ENCODE measurements at regions not wholly inside any gene's neighbourhood (a gene's known extent, or its start where the extent isn't known, plus 50 kb on each side); places are given as distances from the start of the nearest gene placed in this dataset.

DNA sequence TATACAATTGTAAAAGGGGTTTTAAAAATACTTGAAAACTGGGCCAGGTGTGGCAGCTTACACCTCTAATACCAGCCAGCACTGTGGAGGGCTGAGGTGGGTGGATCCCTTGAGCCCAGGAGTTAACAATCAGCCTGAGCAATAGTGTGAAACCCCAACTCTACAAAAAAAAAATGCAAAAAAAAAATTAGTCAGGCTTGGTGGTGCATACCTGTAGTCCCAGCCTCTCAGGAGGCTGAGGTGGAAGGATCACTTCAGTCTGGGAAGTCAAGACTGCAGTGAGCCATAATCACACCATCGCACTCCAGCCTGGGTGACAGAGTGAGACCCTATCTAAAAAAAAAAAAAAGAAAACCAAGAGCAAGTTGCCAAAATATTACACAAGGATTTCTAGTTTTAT, 182.7 kb downstream of the UBE2E3 start:
- no peak overlapping the region for H3K4me3 ChIP-seq
- H3K4me2 ChIP-seq = no peak overlapping the region
- no peak for TF ChIP-seq Cebpa-rat (IDR thresholded peaks at IDR 0.05)
- peaks cover 9% of the 10 kb centered on the region; the same call in 1 of the 2 replicates for H3K36me3 ChIP-seq
- peaks cover 34% of the 10 kb centered on the region for H3K9me3 ChIP-seq
- H3K9ac ChIP-seq = no peak overlapping the region
- H4K20me1 ChIP-seq = no peaks in the 10 kb centered on the region
- H3K27ac ChIP-seq = no peak overlapping the region
- H3K27me3 ChIP-seq = no peaks in the 10 kb centered on the region
- H3K4me1 ChIP-seq = peaks cover 22% of the 10 kb centered on the region

DNA sequence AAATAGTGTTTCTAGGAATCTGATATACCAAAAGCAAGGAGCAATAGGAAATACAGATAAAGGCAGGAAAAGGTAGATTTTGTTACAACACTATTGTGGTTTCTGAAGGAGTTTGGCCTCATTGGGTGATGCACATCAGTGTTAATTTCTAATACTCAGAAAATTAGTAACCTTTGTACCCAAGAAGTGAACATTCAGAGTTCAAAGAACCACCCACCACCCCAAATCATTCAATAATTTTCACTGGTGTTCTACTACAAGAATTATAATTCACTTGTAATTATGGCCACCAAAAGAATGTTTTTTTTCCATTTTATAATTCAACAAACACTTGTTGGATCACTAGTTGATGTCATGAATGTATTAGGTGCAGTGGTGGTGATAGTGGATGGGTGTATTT, 183.3 kb downstream of the UBE2E3 start:
- Histone ChIP-seq H3K4me2 (no peak overlapping the region), H3K27ac (no peak overlapping the region)

DNA sequence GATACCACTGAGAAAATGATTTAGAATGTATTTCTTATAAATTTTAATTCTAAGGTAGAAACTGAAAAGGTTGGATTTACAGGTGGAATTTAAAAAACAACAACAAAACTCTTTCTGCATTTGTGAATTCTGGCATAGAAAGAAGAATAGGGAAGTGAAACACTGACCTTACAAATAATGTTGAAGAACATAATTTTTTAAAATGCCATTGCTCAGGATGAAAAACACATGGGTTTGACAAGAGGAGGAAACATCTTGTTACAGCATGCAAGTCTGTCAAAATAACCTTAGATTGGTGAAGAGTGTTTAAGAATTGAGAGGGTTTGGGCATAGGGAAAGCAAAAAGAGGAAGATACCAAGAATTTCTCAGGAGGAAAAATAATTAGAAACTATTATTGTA, 184.3 kb downstream of the UBE2E3 start:
- Histone ChIP-seq H3K27me3 (no peaks in the 10 kb centered on the region), H3K9me3 (peaks cover 33% of the 10 kb centered on the region), H3K4me1 (peaks cover 22% of the 10 kb centered on the region), H3K4me3 (peak overlapping the region; percentile 35; the same call in 1 of the 2 replicates), H3K4me2 (peak overlapping the region; percentile 74), H3K36me3 (peaks cover 9% of the 10 kb centered on the region; the same call in 1 of the 2 replicates), H4K20me1 (no peaks in the 10 kb centered on the region), H3K9ac (no peak overlapping the region), H3K27ac (no peak overlapping the region)
- no peak for TF ChIP-seq Cebpa-rat (IDR thresholded peaks at IDR 0.05)

More for the DNA sequence above, 183.3 kb downstream of the UBE2E3 start:
- Histone ChIP-seq H3K4me3 (no peak overlapping the region), H3K9me3 (peaks cover 33% of the 10 kb centered on the region), H3K4me1 (peaks cover 22% of the 10 kb centered on the region), H3K27me3 (no peaks in the 10 kb centered on the region), H3K36me3 (peaks cover 9% of the 10 kb centered on the region; the same call in 1 of the 2 replicates), H4K20me1 (no peaks in the 10 kb centered on the region), H3K9ac (no peak overlapping the region)
- TF ChIP-seq Cebpa-rat (IDR thresholded peaks at IDR 0.05) = no peak

DNA sequence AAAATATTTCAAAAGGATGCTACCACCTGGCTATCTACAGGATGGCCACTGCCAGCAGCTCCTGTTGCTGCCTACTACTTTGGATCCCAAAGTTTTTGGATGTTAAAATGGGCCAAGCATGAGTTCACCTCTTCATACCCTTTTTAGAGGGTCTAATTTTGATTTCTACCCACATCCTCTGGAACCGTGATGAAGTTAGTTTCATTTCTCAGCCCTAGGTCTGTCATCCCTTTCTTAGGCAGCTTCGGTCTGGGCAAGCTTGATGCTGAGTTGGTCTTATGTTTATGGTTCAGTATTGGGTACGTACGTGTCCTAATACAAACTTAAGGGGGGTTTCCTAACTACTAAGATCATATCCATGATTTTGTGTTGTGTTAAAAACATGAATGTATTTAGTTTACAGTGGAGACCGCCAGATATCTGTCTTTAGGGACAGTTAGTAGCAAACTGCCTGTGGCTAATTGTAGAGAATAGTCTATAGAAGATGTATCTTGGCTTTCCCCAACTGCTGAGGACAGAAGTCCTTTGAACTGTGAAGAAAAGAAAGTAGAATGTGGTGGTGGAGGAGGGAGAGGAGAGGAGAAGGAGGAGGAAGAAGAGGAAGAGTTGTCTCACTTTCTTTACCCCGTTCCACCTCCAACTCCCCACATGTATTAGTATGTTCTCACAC, 184.9 kb downstream of the UBE2E3 start:
- Histone ChIP-seq H3K4me2 (peak overlapping the region; percentile 74), H3K27ac (peak overlapping the region; percentile 57)

DNA sequence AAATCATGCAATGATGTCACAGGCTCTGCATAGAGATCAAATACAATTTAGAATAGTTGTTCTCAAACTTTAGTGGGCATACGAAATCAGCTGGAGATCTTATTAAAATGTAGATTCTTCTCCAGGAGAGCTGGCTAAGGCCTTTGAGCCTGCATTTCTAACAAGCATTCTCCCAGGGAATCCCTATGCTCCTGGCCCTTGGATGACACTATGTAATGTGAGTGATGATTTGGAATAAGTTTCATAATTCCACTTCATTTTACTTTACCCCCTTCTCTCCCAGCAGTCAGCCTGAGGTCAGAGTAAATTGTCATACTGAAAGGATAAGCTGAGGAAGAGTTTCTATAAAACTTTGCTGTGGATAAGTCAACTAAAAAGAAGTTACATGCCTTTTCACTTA, 189.1 kb downstream of the UBE2E3 start:
- no peak overlapping the region for H3K4me2 ChIP-seq
- H4K20me1 ChIP-seq = no peaks in the 10 kb centered on the region
- H3K9me3 ChIP-seq = peaks cover 27% of the 10 kb centered on the region
- H3K9ac ChIP-seq = no peak overlapping the region
- no peaks in the 10 kb centered on the region for H3K27me3 ChIP-seq
- no peak overlapping the region for H3K27ac ChIP-seq
- no peak overlapping the region for H3K4me3 ChIP-seq
- peaks cover 9% of the 10 kb centered on the region; the same call in 1 of the 2 replicates for H3K36me3 ChIP-seq
- no peak for TF ChIP-seq Cebpa-rat (IDR thresholded peaks at IDR 0.05)
- H3K4me1 ChIP-seq = peaks cover 19% of the 10 kb centered on the region

More for the DNA sequence above, 184.9 kb downstream of the UBE2E3 start:
- no peak for TF ChIP-seq Cebpa-rat (IDR thresholded peaks at IDR 0.05)
- Histone ChIP-seq H3K9ac (no peak overlapping the region), H3K27me3 (no peaks in the 10 kb centered on the region), H3K36me3 (peaks cover 9% of the 10 kb centered on the region; the same call in 1 of the 2 replicates), H3K4me1 (peaks cover 22% of the 10 kb centered on the region), H4K20me1 (no peaks in the 10 kb centered on the region), H3K9me3 (peaks cover 33% of the 10 kb centered on the region), H3K4me3 (peak overlapping the region; percentile 35; the same call in 1 of the 2 replicates)

DNA sequence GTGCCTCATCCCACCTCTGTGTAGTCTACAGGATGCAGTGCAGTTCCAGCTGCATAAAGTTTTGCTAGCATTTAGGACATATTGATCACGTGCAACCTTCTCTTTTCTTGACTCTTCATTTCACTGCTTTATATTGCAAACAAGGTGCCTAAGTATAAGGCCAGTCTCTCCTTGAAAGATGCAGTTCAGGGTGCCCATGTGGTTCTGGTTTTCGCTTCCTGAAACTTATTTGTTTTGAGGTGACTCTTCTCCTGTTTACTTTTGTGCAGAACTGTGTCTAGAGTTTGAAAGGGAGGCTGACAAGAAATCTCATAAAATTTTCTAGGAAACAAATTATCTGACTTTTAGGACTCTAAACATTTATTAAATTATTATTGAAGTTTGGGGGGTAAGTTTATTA, 189.9 kb downstream of the UBE2E3 start:
- H3K4me2 ChIP-seq = no peak overlapping the region
- no peaks in the 10 kb centered on the region for H3K27me3 ChIP-seq
- H3K9me3 ChIP-seq = peaks cover 27% of the 10 kb centered on the region
- no peak overlapping the region for H3K27ac ChIP-seq
- TF ChIP-seq Cebpa-rat (IDR thresholded peaks at IDR 0.05) = no peak
- H3K4me3 ChIP-seq = no peak overlapping the region
- peaks cover 9% of the 10 kb centered on the region; the same call in 1 of the 2 replicates for H3K36me3 ChIP-seq
- peaks cover 19% of the 10 kb centered on the region for H3K4me1 ChIP-seq
- H3K9ac ChIP-seq = no peak overlapping the region
- H4K20me1 ChIP-seq = no peaks in the 10 kb centered on the region

DNA sequence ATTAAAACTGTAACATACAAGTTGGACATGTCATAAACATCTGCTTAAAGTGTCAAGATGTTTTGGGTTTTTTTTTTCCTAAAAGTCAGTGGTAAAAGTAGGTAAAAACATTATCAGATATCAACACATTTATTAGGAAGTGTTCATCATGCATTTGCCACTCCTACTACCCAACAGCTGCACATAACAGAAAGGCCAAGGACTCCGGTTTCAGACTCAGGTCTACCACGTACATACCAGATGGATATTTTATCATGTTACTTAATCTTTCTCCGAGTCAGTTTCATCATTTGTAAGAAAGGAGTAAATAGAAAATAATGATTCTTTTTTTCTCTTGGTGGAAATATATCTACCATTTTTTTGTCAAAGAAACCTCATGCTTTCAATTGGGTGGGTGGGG, 192.3 kb downstream of the UBE2E3 start:
- Histone ChIP-seq H3K9me3 (peaks cover 5% of the 10 kb centered on the region), H3K9ac (no peak overlapping the region), H3K4me2 (no peak overlapping the region), H3K36me3 (no peaks in the 10 kb centered on the region), H3K4me3 (no peak overlapping the region), H3K27me3 (no peaks in the 10 kb centered on the region), H3K27ac (no peak overlapping the region), H3K4me1 (peaks cover 13% of the 10 kb centered on the region), H4K20me1 (no peaks in the 10 kb centered on the region)
- TF ChIP-seq Cebpa-rat (IDR thresholded peaks at IDR 0.05) = no peak

DNA sequence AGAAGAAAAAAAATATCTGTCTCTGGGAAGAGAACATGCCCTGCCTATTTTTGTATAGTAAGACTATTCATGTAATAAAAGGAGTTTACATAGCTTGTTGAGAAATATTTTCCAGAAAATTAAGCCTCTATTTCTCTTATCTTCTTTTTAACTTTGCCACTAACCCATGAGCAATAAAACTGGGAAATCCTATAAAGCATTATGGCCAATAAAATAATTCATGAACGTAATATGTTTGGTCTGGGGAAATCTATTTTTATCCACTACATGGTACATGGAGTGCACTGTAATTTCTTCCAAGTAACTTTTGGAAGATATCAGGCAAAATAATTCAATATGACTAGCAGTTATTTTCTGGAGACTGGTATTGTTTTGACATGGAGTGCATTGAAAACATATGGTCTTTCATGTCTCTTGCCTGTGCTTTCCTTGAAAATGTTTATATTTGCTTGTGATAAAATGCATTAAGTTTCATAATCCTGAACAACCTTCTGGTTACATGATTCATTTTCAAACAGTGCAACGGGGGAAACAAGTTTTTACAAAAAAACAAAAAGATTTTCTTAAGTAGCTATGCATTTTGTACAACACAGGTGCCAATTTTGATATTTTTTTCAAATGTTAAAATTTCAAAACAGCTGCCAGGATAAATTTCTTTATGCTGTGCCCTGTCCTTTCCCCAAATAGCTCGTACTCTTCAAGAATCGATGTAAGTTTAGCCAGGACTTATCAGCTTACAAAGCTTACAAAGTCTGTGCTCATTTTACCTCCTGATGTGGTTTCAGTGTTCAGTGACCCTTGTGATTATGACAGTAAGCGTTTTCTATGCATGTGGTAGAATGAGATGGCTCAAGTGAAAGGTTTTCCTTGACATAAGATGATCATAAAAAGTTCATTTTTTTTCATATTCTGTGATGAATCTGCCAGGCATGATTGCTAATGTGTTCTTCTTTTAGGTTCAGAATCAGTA, 194.5 kb downstream of the UBE2E3 start:
- H3K4me2 ChIP-seq = peak overlapping the region; percentile 21

DNA sequence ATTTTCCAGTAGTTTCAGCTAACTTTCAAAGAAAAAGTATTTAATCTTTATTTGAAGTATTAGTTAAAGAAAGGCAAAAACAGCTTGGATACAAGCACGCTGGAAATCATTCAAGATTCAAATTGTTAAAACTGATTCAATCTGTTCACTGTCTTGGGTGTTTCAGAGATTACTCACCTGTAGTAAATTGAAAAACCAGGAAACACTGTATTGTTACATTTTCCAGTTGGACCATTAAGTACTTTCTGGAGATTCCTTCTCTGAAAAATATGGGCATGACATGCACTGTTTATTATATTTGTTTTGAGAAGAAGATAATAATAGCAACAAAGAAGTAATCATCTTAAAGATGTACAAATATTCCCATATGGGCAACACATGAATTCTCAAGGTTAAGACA, 196.1 kb downstream of the UBE2E3 start:
- H3K27ac ChIP-seq = no peak overlapping the region
- no peaks in the 10 kb centered on the region for H3K36me3 ChIP-seq
- H3K4me3 ChIP-seq = no peak overlapping the region
- no peak overlapping the region for H3K4me2 ChIP-seq
- H3K27me3 ChIP-seq = no peaks in the 10 kb centered on the region
- peaks cover 13% of the 10 kb centered on the region for H3K4me1 ChIP-seq
- no peaks in the 10 kb centered on the region for H4K20me1 ChIP-seq
- H3K9ac ChIP-seq = no peak overlapping the region
- peaks cover 18% of the 10 kb centered on the region for H3K9me3 ChIP-seq
- TF ChIP-seq Cebpa-rat (IDR thresholded peaks at IDR 0.05) = no peak

More for the DNA sequence above, 194.5 kb downstream of the UBE2E3 start:
- no peak for TF ChIP-seq Cebpa-rat (IDR thresholded peaks at IDR 0.05)
- H3K27me3 ChIP-seq = no peaks in the 10 kb centered on the region
- no peaks in the 10 kb centered on the region for H3K36me3 ChIP-seq
- no peak overlapping the region for H3K27ac ChIP-seq
- peaks cover 10% of the 10 kb centered on the region for H3K9me3 ChIP-seq
- H4K20me1 ChIP-seq = no peaks in the 10 kb centered on the region
- H3K4me1 ChIP-seq = peaks cover 13% of the 10 kb centered on the region
- H3K4me3 ChIP-seq = no peak overlapping the region
- no peak overlapping the region for H3K9ac ChIP-seq

DNA sequence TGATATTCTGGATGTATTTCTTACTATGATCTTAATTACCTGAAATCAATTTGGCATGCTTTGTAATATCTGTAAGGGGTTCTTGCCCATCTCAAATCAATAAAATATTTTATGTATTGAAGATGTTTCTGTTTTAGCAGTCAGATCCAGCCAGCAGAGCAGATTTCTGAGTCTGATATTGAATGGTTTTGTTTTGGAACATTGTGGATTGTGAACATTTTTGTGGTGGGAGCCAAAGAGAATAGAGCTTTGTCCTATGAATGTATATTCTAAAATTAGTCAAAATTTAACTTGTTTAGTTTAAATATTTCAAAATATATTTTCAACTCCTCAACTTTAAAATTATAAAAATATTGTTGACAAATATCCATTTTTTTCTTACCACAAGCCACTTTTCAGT, 197.0 kb downstream of the UBE2E3 start:
- Histone ChIP-seq H4K20me1 (no peaks in the 10 kb centered on the region), H3K4me2 (no peak overlapping the region), H3K4me1 (peaks cover 13% of the 10 kb centered on the region), H3K4me3 (no peak overlapping the region), H3K9me3 (peaks cover 18% of the 10 kb centered on the region), H3K27ac (no peak overlapping the region), H3K9ac (no peak overlapping the region), H3K36me3 (no peaks in the 10 kb centered on the region), H3K27me3 (no peaks in the 10 kb centered on the region)
- TF ChIP-seq Cebpa-rat (IDR thresholded peaks at IDR 0.05) = no peak

Measured in BLaER1 (cell line).